IMR-90 (cell line): ENCODE measurements at regions not wholly inside any gene's neighbourhood (a gene's known extent, or its start where the extent isn't known, plus 50 kb on each side); places are given as distances from the start of the nearest gene placed in this dataset.

Experiments
- CEBPB ChIP-seq: IDR thresholded peaks from 2 replicates; pipeline ENCODE4 v1.6.1; 2012; ENCODE audit warnings: low read depth, low read length, improper control_type of control experiment
- CHD1 ChIP-seq: IDR thresholded peaks from 2 replicates; pipeline ENCODE4 v1.6.1; 2012; ENCODE audit warnings: low read depth, low read length, improper control_type of control experiment
- CTCF ChIP-seq: conservative IDR thresholded peaks from 2 replicates; pipeline ENCODE4 v1.5.1; 2012; ENCODE audit warnings: mild to moderate bottlenecking, low read depth, low read length, improper control_type of control experiment
- MAFK ChIP-seq: IDR thresholded peaks from 2 replicates; pipeline ENCODE4 v1.6.1; 2012; ENCODE audit warnings: low read depth, low read length, improper control_type of control experiment
- MXI1 ChIP-seq: IDR thresholded peaks from 2 replicates; pipeline ENCODE4 v1.6.1; 2012; ENCODE audit warnings: low read depth, mild to moderate bottlenecking, low read length, moderate library complexity, borderline replicate concordance
- POLR2A ChIP-seq: IDR thresholded peaks from 2 replicates; pipeline ENCODE4 v1.6.1; 2012; ENCODE audit warnings: mild to moderate bottlenecking, low read depth, low read length
- RAD21 ChIP-seq: IDR thresholded peaks from 2 replicates; pipeline ENCODE4 v1.6.1; 2012; ENCODE audit warnings: low read length, improper control_type of control experiment
- RCOR1 ChIP-seq: IDR thresholded peaks from 2 replicates; pipeline ENCODE4 v1.6.1; 2012; ENCODE audit warnings: mild to moderate bottlenecking, low read length, improper control_type of control experiment; ENCODE audit not compliant: insufficient replicate concordance
- RFX5 ChIP-seq: IDR thresholded peaks from 2 replicates; pipeline ENCODE4 v1.8.0; 2012; ENCODE audit warnings: low read depth, mild to moderate bottlenecking, low read length, moderate library complexity
- SMC3 ChIP-seq: fragments of 150-350 bp; IDR thresholded peaks from 2 replicates; pipeline ENCODE4 v1.6.1; 2016; ENCODE audit warnings: low read depth, mild to moderate bottlenecking, antibody characterized with exemption, low read length, moderate library complexity
- TF ChIP-seq, protein P1 (sequence below): fragments of 150-350 bp; IDR thresholded peaks from 2 replicates; pipeline ENCODE4 v1.6.1; 2016; ENCODE audit warnings: low read depth, mild to moderate bottlenecking, low read length, moderate library complexity, borderline replicate concordance
- TF ChIP-seq, protein P2 (sequence below): fragments of 150-350 bp; IDR thresholded peaks from 2 replicates; pipeline ENCODE4 v1.6.1; 2017; ENCODE audit warnings: mild to moderate bottlenecking, antibody characterized with exemption, low read length, low read depth

GRCh38 chr1:98382986-98383740 lies 278.4 kb upstream of the SNX7 start:
- TF ChIP-seq POLR2A, result no peak
- no peak for TF ChIP-seq CTCF
- no peak for TF ChIP-seq RAD21
- TF ChIP-seq RFX5, result no peak
- TF ChIP-seq, protein P1, sequence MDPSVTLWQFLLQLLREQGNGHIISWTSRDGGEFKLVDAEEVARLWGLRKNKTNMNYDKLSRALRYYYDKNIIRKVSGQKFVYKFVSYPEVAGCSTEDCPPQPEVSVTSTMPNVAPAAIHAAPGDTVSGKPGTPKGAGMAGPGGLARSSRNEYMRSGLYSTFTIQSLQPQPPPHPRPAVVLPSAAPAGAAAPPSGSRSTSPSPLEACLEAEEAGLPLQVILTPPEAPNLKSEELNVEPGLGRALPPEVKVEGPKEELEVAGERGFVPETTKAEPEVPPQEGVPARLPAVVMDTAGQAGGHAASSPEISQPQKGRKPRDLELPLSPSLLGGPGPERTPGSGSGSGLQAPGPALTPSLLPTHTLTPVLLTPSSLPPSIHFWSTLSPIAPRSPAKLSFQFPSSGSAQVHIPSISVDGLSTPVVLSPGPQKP, result no peak
- TF ChIP-seq CEBPB, result no peak
- no peak for TF ChIP-seq CHD1
- TF ChIP-seq MAFK, result no peak
- no peak for TF ChIP-seq MXI1
- TF ChIP-seq, protein P2, sequence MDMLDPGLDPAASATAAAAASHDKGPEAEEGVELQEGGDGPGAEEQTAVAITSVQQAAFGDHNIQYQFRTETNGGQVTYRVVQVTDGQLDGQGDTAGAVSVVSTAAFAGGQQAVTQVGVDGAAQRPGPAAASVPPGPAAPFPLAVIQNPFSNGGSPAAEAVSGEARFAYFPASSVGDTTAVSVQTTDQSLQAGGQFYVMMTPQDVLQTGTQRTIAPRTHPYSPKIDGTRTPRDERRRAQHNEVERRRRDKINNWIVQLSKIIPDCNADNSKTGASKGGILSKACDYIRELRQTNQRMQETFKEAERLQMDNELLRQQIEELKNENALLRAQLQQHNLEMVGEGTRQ, result no peak
- TF ChIP-seq RCOR1, result no peak
- TF ChIP-seq SMC3, result no peak
